ENCODE measurements at regions not wholly inside any gene's neighbourhood (a gene's known extent, or its start where the extent isn't known, plus 50 kb on each side); places are given as distances from the start of the nearest gene placed in this dataset.

DNA sequence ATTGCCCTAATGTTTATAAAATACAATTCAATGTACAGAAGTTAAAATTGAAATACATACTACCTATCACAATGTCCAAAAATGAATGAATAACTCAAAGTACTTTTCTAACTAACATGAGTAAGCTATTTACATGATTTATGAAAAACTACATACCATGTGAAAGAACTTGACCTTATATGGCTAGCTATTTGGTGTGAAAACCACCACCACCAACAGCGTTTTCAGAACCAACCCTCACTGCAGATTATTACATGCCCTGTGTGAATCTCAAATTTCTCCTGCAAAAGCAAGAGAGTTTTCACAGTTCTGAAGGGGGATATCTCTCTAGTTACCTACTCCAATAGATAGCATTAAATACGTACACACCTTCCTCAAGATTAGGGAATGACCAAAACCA is 198.5 kb downstream of the SPATA18 start:
- intact Hi-C loops (cut with micrococcal nuclease; ENCODE audit: unreplicated experiment): no loop called here
- no TSS peak for BruUV-seq (replicated peaks)
- H3K27me3 ChIP-seq (ENCODE audit: insufficient read depth, low read depth): no peaks in the 10 kb centered on the region
- DNase-seq: no peak
- ChIA-PET POLR2A (ENCODE audit: unreplicated experiment) (no interaction called here), CTCF (no interaction called here)
- H3K79me2 ChIP-seq (ENCODE audit: low read depth): no peaks in the 10 kb centered on the region
- H3K9me3 ChIP-seq (ENCODE audit: insufficient read depth, low read depth): no peaks in the 10 kb centered on the region
- H3K36me3 ChIP-seq (ENCODE audit: low read depth): no peaks in the 10 kb centered on the region
- H3K27ac ChIP-seq: no peak overlapping the region
- H3K9me2 ChIP-seq (ENCODE audit: insufficient read depth): no peaks in the 10 kb centered on the region
- TF ChIP-seq CTCF (conservative IDR thresholded peaks at IDR 0.05): no peak
- TF ChIP-seq EZH2 (IDR thresholded peaks at IDR 0.05; ENCODE audit: low read depth): no peak
- no peak overlapping the region for H2AFZ ChIP-seq
- H3K4me3 ChIP-seq: no peak overlapping the region
- H3K4me2 ChIP-seq: no peak overlapping the region
- H3K4me1 ChIP-seq (replicated peaks; ENCODE audit: insufficient read depth): no peaks in the 10 kb centered on the region
- no peaks in the 10 kb centered on the region for H3F3A ChIP-seq (ENCODE audit: insufficient read depth, low read depth)
- H4K20me1 ChIP-seq (ENCODE audit: insufficient read depth): no peaks in the 10 kb centered on the region

DNA sequence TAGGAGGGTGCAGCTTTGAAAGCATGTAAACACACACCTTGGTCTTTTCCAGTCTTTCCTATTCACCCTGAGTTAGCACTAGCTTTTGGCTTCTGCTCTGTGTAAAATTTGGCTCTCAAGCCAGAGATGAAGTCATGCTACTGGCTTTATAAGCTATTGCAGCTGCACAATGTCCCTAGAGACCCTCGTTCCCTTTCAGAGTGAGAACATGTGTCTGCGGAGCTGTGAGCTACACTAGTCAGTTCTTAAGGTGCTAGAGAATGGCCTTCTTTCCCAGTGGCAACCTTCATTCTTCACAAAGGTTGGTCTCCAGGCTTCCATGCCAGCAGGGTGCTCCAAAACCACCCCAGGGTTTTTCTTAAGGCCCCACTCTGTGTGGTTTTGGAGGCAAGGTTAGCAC is 199.1 kb downstream of the SPATA18 start:
- intact Hi-C loops (cut with micrococcal nuclease; ENCODE audit: unreplicated experiment): no loop called here
- TF ChIP-seq CTCF (conservative IDR thresholded peaks at IDR 0.05) (no peak), EZH2 (IDR thresholded peaks at IDR 0.05; ENCODE audit: low read depth) (no peak)
- Histone ChIP-seq H3K4me1 (replicated peaks; ENCODE audit: insufficient read depth) (no peaks in the 10 kb centered on the region), H3K79me2 (ENCODE audit: low read depth) (no peaks in the 10 kb centered on the region), H3K27ac (no peak overlapping the region), H3K4me2 (no peak overlapping the region), H3K27me3 (ENCODE audit: insufficient read depth, low read depth) (no peaks in the 10 kb centered on the region), H3K36me3 (ENCODE audit: low read depth) (no peaks in the 10 kb centered on the region), H2AFZ (no peak overlapping the region), H3F3A (ENCODE audit: insufficient read depth, low read depth) (no peaks in the 10 kb centered on the region), H3K4me3 (no peak overlapping the region), H3K9me2 (ENCODE audit: insufficient read depth) (no peaks in the 10 kb centered on the region), H4K20me1 (ENCODE audit: insufficient read depth) (no peaks in the 10 kb centered on the region), H3K9me3 (ENCODE audit: insufficient read depth, low read depth) (no peaks in the 10 kb centered on the region)
- ChIA-PET CTCF (no interaction called here), POLR2A (ENCODE audit: unreplicated experiment) (no interaction called here)
- DNase-seq: no peak
- no TSS peak for BruUV-seq (replicated peaks)

GRCh38 chr4:52251864-52252263 is 200.8 kb downstream of the SPATA18 start:
- intact Hi-C loops (cut with micrococcal nuclease; ENCODE audit: unreplicated experiment): no loop called here
- no peak for DNase-seq
- H3K4me1 ChIP-seq (replicated peaks; ENCODE audit: insufficient read depth): no peaks in the 10 kb centered on the region
- no peaks in the 10 kb centered on the region for H3K79me2 ChIP-seq (ENCODE audit: low read depth)
- H3K9me2 ChIP-seq (ENCODE audit: insufficient read depth): no peaks in the 10 kb centered on the region
- no peaks in the 10 kb centered on the region for H3K27me3 ChIP-seq (ENCODE audit: insufficient read depth, low read depth)
- no peak overlapping the region for H3K4me2 ChIP-seq
- TF ChIP-seq CTCF (conservative IDR thresholded peaks at IDR 0.05): no peak
- TF ChIP-seq EZH2 (IDR thresholded peaks at IDR 0.05; ENCODE audit: low read depth): no peak
- no peak overlapping the region for H3K27ac ChIP-seq
- ChIA-PET CTCF (no interaction called here), POLR2A (ENCODE audit: unreplicated experiment) (no interaction called here)
- H3K4me3 ChIP-seq: no peak overlapping the region
- no peaks in the 10 kb centered on the region for H4K20me1 ChIP-seq (ENCODE audit: insufficient read depth)
- BruUV-seq (replicated peaks): no TSS peak
- no peak overlapping the region for H2AFZ ChIP-seq
- no peaks in the 10 kb centered on the region for H3K36me3 ChIP-seq (ENCODE audit: low read depth)
- H3K9me3 ChIP-seq (ENCODE audit: insufficient read depth, low read depth): no peaks in the 10 kb centered on the region
- no peaks in the 10 kb centered on the region for H3F3A ChIP-seq (ENCODE audit: insufficient read depth, low read depth)

All from PC-9 (cell line).